WTC11 (cell line): ENCODE measurements at regions not wholly inside any gene's neighbourhood (a gene's known extent, or its start where the extent isn't known, plus 50 kb on each side); places are given as distances from the start of the nearest gene placed in this dataset.

Experiments
- ATAC-seq: fragments of 200-7000 bp; cut with Tn5 transposase; 2 replicates; pipeline ENCODE4 v1.10.0; 2021; ENCODE audit warnings: mild to moderate bottlenecking, moderate library complexity
- CTCF ChIA-PET: fragments of 300-600 bp; sonication (Branson Sonifier 250); formaldehyde crosslinking; loops from one replicate; lab custom pipeline; 2021; ENCODE audit warnings: antibody characterized with exemption; lab: Charles Lee
- POLR2A ChIA-PET: fragments of 350-600 bp; sonication (Branson Sonifier 250); formaldehyde crosslinking; loops from one replicate; lab custom pipeline; 2021; ENCODE audit warnings: antibody characterized with exemption; lab: Charles Lee
- DNase-seq: peaks from one replicate; pipeline ENCODE4 v3.0.0; 2021; ENCODE audit warnings: low spot score
- H3K27ac Mint-ChIP-seq: 2 replicates; pipeline ENCODE4 v1.8.0; 2021; ENCODE audit warnings: mixed read lengths
- H3K27me3 Mint-ChIP-seq: 2 replicates; pipeline ENCODE4 v1.8.0; 2021; ENCODE audit warnings: low read depth, mild to moderate bottlenecking, moderate library complexity, mixed read lengths
- H3K36me3 Mint-ChIP-seq: 2 replicates; pipeline ENCODE4 v1.8.0; 2021; ENCODE audit warnings: mixed read lengths
- H3K4me1 Mint-ChIP-seq: 2 replicates; pipeline ENCODE4 v1.8.0; 2022; ENCODE audit warnings: mixed read lengths
- H3K4me3 Mint-ChIP-seq: 2 replicates; pipeline ENCODE4 v1.8.0; 2021; ENCODE audit warnings: mild to moderate bottlenecking, moderate library complexity, mixed read lengths
- H3K9me3 Mint-ChIP-seq: 2 replicates; pipeline ENCODE4 v1.8.0; 2021; ENCODE audit warnings: mixed read lengths
- ATF1 ChIP-seq: sonication (generic); formaldehyde crosslinking; IDR thresholded peaks from 2 replicates; pipeline ENCODE4 v1.8.1; 2023; ENCODE audit warnings: mild to moderate bottlenecking, moderate library complexity, missing genetic modification reagents
- ATF3 ChIP-seq: sonication (generic); formaldehyde crosslinking; conservative IDR thresholded peaks from 2 replicates; pipeline ENCODE4 v1.8.1; 2022; ENCODE audit warnings: mild to moderate bottlenecking, missing genetic modification reagents
- CBFB ChIP-seq: sonication (generic); formaldehyde crosslinking; IDR thresholded peaks from 2 replicates; pipeline ENCODE4 v1.8.1; 2022; ENCODE audit warnings: mild to moderate bottlenecking, low read depth, missing genetic modification reagents
- CTCF ChIP-seq: fragments of 200-600 bp; IDR thresholded peaks from 2 replicates; pipeline ENCODE4 v1.8.0; 2022; ENCODE audit warnings: antibody characterized with exemption
- ELF4 ChIP-seq: sonication (generic); formaldehyde crosslinking; IDR thresholded peaks from 2 replicates; pipeline ENCODE4 v1.8.1; 2022; ENCODE audit warnings: low read depth, mild to moderate bottlenecking, moderate library complexity, missing genetic modification reagents
- ESRRA ChIP-seq: sonication (generic); formaldehyde crosslinking; IDR thresholded peaks from 2 replicates; pipeline ENCODE4 v1.8.1; 2022; ENCODE audit warnings: mild to moderate bottlenecking, missing genetic modification reagents, borderline replicate concordance
- HMGA2 ChIP-seq: fragments of 250-450 bp; sonication (Bioruptor Pico); IDR thresholded peaks from 2 replicates; pipeline ENCODE4 v1.4.0; 2021; ENCODE audit warnings: mild to moderate bottlenecking, moderate library complexity
- JAZF1 ChIP-seq: fragments of 250-450 bp; sonication (Bioruptor Pico); IDR thresholded peaks from 2 replicates; pipeline ENCODE4 v1.9.0; 2021; ENCODE audit warnings: moderate library complexity, mild to moderate bottlenecking, inconsistent platforms
- MAX ChIP-seq: sonication (generic); formaldehyde crosslinking; IDR thresholded peaks from 2 replicates; pipeline ENCODE4 v1.8.0; 2022; ENCODE audit warnings: mild to moderate bottlenecking, missing genetic modification reagents
- NR2C2 ChIP-seq: sonication (generic); formaldehyde crosslinking; IDR thresholded peaks from 2 replicates; pipeline ENCODE4 v1.8.0; 2022; ENCODE audit warnings: mild to moderate bottlenecking, missing genetic modification reagents
- RELA ChIP-seq: sonication (generic); formaldehyde crosslinking; IDR thresholded peaks from 2 replicates; pipeline ENCODE4 v1.8.1; 2022; ENCODE audit warnings: missing genetic modification reagents, mild to moderate bottlenecking, borderline replicate concordance
- RORB ChIP-seq: fragments of 250-450 bp; sonication (Bioruptor Pico); IDR thresholded peaks from 2 replicates; pipeline ENCODE4 v1.9.0; 2021; ENCODE audit warnings: mild to moderate bottlenecking
- TEAD1 ChIP-seq: sonication (generic); formaldehyde crosslinking; IDR thresholded peaks from 2 replicates; pipeline ENCODE4 v1.8.0; 2022; ENCODE audit warnings: mild to moderate bottlenecking, missing genetic modification reagents
- ZNF138 ChIP-seq: sonication (generic); formaldehyde crosslinking; conservative IDR thresholded peaks from 2 replicates; pipeline ENCODE4 v1.8.1; 2022; ENCODE audit warnings: mild to moderate bottlenecking, moderate library complexity, missing genetic modification reagents
- ZNF317 ChIP-seq: sonication (generic); formaldehyde crosslinking; IDR thresholded peaks from 2 replicates; pipeline ENCODE4 v1.8.1; 2023; ENCODE audit warnings: low read depth, mild to moderate bottlenecking, moderate library complexity, missing genetic modification reagents, borderline replicate concordance
- ZNF396 ChIP-seq: fragments of 250-450 bp; sonication (Bioruptor Pico); IDR thresholded peaks from 2 replicates; pipeline ENCODE4 v1.8.0; 2021; ENCODE audit warnings: mild to moderate bottlenecking, moderate library complexity, borderline replicate concordance
- ZNF423 ChIP-seq: fragments of 250-450 bp; sonication (Bioruptor Pico); IDR thresholded peaks from 2 replicates; pipeline ENCODE4 v2.1.2; 2022; ENCODE audit warnings: mild to moderate bottlenecking, moderate library complexity
- TF ChIP-seq, protein P1 (sequence below): sonication (generic); formaldehyde crosslinking; IDR thresholded peaks from 2 replicates; pipeline ENCODE4 v1.8.1; 2023; ENCODE audit warnings: mild to moderate bottlenecking, missing genetic modification reagents
- TF ChIP-seq, protein P2 (sequence below): sonication (generic); formaldehyde crosslinking; IDR thresholded peaks from 2 replicates; pipeline ENCODE4 v1.8.0; 2023; ENCODE audit warnings: missing genetic modification reagents, mild to moderate bottlenecking, borderline replicate concordance

DNA sequence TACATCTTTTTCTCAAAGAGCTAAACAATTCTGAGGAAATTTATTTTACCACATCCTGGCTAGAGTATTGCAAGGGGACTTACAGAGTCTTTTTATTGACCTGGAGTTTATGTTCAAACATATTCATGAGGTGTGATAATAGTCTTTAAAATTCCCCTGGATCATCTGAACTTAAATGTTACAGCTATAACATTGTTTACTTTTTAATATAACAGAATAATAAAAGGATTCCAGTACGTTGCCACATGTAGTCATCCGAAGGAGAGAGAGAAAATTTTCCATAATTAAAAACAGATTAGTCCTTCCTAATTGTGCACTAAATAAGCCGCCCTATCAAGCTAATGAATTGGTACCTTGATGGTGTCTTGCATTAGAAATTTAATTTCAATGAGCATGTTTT, 765.4 kb upstream of the MAP3K7 start:
- H3K27me3 Mint-ChIP-seq, result no peaks in the 10 kb centered on the region
- TF ChIP-seq, protein P1, sequence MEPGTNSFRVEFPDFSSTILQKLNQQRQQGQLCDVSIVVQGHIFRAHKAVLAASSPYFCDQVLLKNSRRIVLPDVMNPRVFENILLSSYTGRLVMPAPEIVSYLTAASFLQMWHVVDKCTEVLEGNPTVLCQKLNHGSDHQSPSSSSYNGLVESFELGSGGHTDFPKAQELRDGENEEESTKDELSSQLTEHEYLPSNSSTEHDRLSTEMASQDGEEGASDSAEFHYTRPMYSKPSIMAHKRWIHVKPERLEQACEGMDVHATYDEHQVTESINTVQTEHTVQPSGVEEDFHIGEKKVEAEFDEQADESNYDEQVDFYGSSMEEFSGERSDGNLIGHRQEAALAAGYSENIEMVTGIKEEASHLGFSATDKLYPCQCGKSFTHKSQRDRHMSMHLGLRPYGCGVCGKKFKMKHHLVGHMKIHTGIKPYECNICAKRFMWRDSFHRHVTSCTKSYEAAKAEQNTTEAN (CRISPR knock-in tag), result no peak
- TF ChIP-seq NR2C2 (no peak), TEAD1 (CRISPR knock-in tag) (no peak), ATF3 (CRISPR knock-in tag) (no peak), ZNF396 (no peak), ATF1 (CRISPR knock-in tag) (no peak), JAZF1 (CRISPR knock-in tag) (no peak), MAX (CRISPR knock-in tag) (no peak), ELF4 (CRISPR knock-in tag) (no peak)
- TF ChIP-seq, all 79 proteins: peak for 0
- DNase-seq (no peak), ATAC-seq (no peak)
- CTCF ChIA-PET, result no interaction called here
- Mint-ChIP-seq H3K4me3 (no peak overlapping the region), H3K9me3 (no peaks in the 10 kb centered on the region), H3K4me1 (no peaks in the 10 kb centered on the region), H3K36me3 (no peaks in the 10 kb centered on the region), H3K27ac (no peak overlapping the region)
- POLR2A ChIA-PET, result no interaction called here

GRCh38 chr6:91350146-91350908, 763.5 kb upstream of the MAP3K7 start:
- TF ChIP-seq ZNF317, result no peak
- TF ChIP-seq ZNF138 (CRISPR knock-in tag), result no peak
- no peak for TF ChIP-seq CBFB
- TF ChIP-seq RORB (CRISPR knock-in tag), result no peak
- no peak for TF ChIP-seq CTCF
- no peak for TF ChIP-seq ESRRA (CRISPR knock-in tag)
- Mint-ChIP-seq H3K27ac (no peak overlapping the region), H3K4me1 (no peaks in the 10 kb centered on the region), H3K9me3 (no peaks in the 10 kb centered on the region), H3K4me3 (no peak overlapping the region), H3K27me3 (no peaks in the 10 kb centered on the region), H3K36me3 (no peaks in the 10 kb centered on the region)
- DNase-seq (no peak), ATAC-seq (no peak)
- ChIA-PET CTCF (no interaction called here), POLR2A (no interaction called here)

DNA sequence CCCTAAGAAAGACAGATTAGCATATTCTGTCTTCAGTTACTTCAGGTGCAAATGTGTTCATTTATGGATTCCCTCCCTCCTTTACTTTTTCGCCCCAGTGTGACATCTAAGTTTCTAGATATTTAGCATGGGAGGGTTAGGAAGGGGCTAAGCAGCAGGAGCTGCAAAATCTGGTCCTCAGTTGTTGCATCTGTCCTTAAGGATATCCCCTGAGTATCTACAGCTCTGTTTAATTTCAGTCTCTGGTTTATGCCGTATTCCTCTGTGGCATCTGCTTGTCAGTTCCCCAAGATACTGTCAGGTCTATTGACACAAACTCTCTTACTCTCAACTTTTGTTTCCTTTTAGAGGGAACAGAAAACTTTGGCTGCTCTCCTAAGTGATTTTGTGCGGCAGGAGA, 754.6 kb upstream of the MAP3K7 start:
- H3K4me3 Mint-ChIP-seq, result peak overlapping the region; percentile 41
- no peaks in the 10 kb centered on the region for H3K9me3 Mint-ChIP-seq
- POLR2A ChIA-PET, result no interaction called here
- TF ChIP-seq ZNF423 (CRISPR knock-in tag), result no peak
- TF ChIP-seq, protein P2, sequence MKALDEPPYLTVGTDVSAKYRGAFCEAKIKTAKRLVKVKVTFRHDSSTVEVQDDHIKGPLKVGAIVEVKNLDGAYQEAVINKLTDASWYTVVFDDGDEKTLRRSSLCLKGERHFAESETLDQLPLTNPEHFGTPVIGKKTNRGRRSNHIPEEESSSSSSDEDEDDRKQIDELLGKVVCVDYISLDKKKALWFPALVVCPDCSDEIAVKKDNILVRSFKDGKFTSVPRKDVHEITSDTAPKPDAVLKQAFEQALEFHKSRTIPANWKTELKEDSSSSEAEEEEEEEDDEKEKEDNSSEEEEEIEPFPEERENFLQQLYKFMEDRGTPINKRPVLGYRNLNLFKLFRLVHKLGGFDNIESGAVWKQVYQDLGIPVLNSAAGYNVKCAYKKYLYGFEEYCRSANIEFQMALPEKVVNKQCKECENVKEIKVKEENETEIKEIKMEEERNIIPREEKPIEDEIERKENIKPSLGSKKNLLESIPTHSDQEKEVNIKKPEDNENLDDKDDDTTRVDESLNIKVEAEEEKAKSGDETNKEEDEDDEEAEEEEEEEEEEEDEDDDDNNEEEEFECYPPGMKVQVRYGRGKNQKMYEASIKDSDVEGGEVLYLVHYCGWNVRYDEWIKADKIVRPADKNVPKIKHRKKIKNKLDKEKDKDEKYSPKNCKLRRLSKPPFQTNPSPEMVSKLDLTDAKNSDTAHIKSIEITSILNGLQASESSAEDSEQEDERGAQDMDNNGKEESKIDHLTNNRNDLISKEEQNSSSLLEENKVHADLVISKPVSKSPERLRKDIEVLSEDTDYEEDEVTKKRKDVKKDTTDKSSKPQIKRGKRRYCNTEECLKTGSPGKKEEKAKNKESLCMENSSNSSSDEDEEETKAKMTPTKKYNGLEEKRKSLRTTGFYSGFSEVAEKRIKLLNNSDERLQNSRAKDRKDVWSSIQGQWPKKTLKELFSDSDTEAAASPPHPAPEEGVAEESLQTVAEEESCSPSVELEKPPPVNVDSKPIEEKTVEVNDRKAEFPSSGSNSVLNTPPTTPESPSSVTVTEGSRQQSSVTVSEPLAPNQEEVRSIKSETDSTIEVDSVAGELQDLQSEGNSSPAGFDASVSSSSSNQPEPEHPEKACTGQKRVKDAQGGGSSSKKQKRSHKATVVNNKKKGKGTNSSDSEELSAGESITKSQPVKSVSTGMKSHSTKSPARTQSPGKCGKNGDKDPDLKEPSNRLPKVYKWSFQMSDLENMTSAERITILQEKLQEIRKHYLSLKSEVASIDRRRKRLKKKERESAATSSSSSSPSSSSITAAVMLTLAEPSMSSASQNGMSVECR (CRISPR knock-in tag), result no peak
- TF ChIP-seq HMGA2, result no peak
- TF ChIP-seq RELA (CRISPR knock-in tag), result no peak
- no peaks in the 10 kb centered on the region; the same call in 1 of the 2 replicates for H3K27me3 Mint-ChIP-seq
- no peak for DNase-seq
- 0 out of 2 replicates have a peak overlapping the region, but pooled peaks have one; percentile 47 for H3K27ac Mint-ChIP-seq
- CTCF ChIA-PET, result interaction anchor here (1.1 kb wide), 2 partner anchors 10 to 46 kb away, joined by 5 to 7 read pairs; no protein-coding TSS in a partner anchor
- H3K4me1 Mint-ChIP-seq, result peaks cover 20% of the 10 kb centered on the region
- peak; percentile 61 for ATAC-seq
- H3K36me3 Mint-ChIP-seq, result no peaks in the 10 kb centered on the region
